ENCODE measurements at regions not wholly inside any gene's neighbourhood (a gene's known extent, or its start where the extent isn't known, plus 50 kb on each side); places are given as distances from the start of the nearest gene placed in this dataset.
"Not testable (repeated sequence)": the region's sequence is repeated elsewhere in the genome, so short reads cannot be mapped to it uniquely, and the experiment has no call there.

- DNase-seq = not testable (repeated sequence)
Measured at GRCh38 chr1:222470252-222470805, 77.6 kb downstream of the HHIPL2 start.

GRCh38 chr1:222466150-222466865 is 81.6 kb downstream of the HHIPL2 start:
- no peak for DNase-seq

GRCh38 chr1:222465211-222466041 is 82.5 kb downstream of the HHIPL2 start:
- peak; percentile 63 for DNase-seq

GRCh38 chr1:222464841-222465210 is 83.1 kb downstream of the HHIPL2 start:
- DNase-seq = no peak

GRCh38 chr1:222463059-222463730 is 84.7 kb downstream of the HHIPL2 start:
- no peak for DNase-seq

GRCh38 chr1:222462601-222463000 is 85.3 kb downstream of the HHIPL2 start:
- no peak for DNase-seq

DNA sequence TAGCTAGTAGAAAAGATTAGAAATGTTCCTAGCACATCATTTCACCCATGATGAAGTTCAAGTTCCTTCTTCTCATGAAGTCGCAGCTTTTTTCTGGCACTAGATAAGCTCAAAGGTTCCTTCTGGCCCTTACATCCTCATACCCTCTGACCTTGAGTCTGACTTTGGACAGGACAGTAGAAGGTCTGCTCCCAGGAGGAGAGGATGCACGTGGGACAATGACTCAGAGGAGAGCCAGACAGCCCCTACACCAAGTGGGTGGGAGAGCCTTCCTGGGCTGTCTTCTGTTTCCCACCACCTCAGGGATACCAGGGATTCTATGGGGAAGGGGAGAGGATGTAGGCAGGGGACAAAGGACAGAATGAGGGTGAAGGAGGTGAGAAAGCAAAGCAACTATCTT is 86.0 kb downstream of the HHIPL2 start:
- DNase-seq = no peak

DNA sequence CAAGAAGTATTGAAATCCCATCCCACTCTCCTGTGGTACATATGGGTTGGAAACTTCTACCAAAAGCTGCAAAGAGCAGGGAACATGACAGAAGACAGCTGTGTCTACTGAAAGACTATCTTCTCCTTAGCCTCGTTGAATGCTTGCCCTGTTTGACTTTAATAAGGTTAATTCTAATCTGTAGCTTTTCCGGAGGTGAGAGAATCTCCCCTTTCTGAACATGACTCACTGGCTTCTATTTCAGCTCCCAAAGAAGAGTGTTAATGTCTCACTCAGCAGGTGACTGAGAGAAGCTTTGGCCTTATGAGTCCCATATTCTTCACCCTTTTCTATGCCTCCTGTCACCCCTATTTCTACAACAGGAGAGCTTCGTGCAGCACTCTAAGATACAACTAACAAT is 88.3 kb downstream of the HHIPL2 start:
- no peak for DNase-seq

DNA sequence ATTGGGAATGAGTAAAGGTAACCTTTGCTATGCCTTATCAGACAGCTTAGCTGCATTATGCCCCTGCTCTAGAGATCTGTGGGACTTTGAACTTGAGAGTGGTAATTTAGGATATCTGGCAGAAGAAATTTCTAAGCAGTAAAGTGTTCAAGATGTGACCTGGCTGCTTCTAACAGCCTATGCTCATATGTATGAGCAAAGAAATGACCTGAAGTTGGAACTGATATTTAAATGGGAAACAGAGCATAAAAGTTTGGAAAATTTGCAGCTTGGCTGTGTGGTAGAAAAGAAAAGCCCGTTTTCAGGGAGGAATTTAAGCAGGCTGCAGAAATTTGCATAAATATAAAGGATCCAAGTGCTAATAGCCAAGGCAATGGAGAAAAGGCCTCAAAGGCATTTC is 90.4 kb downstream of the HHIPL2 start:
- no peak for DNase-seq

DNA sequence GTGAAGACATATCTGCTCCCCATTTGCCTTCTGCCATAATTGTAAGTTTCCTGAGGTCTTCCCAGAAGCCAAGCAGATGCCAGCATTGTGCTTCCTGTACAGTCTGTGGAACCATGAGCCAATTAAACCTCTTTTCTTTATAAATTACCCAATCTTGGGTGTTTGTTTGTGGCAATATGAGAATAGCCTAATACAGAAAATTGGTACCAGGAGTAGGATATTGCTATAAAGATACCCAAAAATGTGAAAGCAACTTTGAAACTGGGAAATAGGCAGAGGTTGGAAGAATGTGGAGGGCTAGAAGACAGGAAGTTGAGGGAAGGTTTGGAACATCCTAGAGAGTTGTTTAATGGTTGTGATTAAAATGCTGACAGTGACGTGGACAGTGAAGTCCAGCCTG is 90.8 kb downstream of the HHIPL2 start:
- DNase-seq = no peak

- DNase-seq = peak; percentile 22
Measured at GRCh38 chr1:222455188-222455879, 92.6 kb downstream of the HHIPL2 start.

- DNase-seq = no peak
Measured at GRCh38 chr1:222454782-222455181, 93.1 kb downstream of the HHIPL2 start.

GRCh38 chr1:222454186-222454585 is 93.7 kb downstream of the HHIPL2 start:
- no peak for DNase-seq

- DNase-seq = no peak
Measured at GRCh38 chr1:222452031-222452430, 95.9 kb downstream of the HHIPL2 start.

GRCh38 chr1:222443566-222443965 is 104.3 kb downstream of the HHIPL2 start:
- DNase-seq = peak; percentile 22

GRCh38 chr1:222441066-222441465 is 106.8 kb downstream of the HHIPL2 start:
- DNase-seq = no peak

DNA sequence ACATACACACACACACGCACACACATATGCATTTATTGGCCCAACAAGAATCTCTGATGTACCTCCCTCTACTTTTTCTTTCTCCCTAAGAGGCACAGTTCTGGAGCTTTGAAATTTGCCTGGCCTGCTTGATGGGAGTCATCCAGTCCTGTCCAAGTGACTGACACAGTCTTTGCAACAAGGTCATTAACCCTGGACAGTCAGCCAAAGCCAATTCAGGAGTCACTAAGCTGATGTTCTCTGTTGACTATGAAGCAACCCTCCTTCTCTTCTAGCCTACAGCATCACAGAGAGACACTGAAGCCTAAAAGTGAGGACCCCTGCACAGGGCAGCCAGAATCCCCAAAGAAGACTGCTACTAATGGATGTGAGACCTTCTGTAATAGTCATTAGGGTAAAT is 123.1 kb downstream of the HHIPL2 start:
- no peak for DNase-seq

DNA sequence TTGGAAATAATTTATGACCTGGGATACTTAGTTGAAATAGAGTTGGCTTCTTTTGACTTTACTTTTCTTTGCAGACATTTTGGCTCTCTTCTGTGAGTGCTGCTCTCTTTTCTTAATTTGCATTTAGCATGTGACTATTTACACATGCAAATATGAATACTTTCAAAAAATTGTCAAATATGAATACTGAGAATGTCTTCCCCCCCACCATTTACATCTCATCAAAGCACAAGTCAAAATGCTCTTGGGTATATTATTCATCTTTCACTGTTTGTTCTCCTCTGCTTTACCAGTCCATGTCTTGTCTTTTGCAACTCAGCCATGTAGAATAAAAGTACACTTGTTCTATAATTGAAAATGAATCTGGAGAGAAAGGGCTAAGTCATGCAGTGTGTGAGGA is 126.5 kb downstream of the HHIPL2 start:
- no peak for DNase-seq

DNA sequence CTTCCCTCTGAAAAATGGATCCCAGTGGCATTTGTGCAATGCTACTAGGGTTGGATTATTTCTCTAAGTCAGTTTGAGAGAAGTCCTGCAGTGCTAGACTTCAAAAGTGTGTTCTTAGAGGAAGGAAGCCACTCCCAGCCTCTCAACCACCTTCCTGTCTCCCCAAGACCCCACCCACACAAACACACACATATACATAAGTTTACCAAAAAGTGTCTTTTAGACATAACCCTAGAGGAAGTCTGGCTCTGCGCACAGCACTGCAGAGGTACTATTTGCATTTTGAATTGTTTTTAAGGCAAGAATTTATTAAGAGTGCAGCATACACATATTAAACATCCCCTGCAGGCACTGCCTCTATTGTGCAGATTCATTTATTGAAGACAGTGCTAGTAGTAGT is 127.3 kb downstream of the HHIPL2 start:
- no peak for DNase-seq

GRCh38 chr1:222418654-222419053 is 129.2 kb downstream of the HHIPL2 start:
- DNase-seq = no peak

- DNase-seq = no peak
Measured at GRCh38 chr1:222417264-222417663, 130.6 kb downstream of the HHIPL2 start.

- DNase-seq = no peak
Measured at GRCh38 chr1:222416001-222416791, 131.7 kb downstream of the HHIPL2 start.

Measured in DMS79 (cell line).